ENCODE measurements at regions not wholly inside any gene's neighbourhood (a gene's known extent, or its start where the extent isn't known, plus 50 kb on each side); places are given as distances from the start of the nearest gene placed in this dataset.

- peaks cover 0 to 11% (median 8%) of the 10 kb centered on the region in 3 donors for H3K9me3 ChIP-seq
Observed at GRCh38 chr20:24718277-24718676, 230.8 kb upstream of the CST7 start.

GRCh38 chr20:24718696-24719095, 230.4 kb upstream of the CST7 start:
- intact Hi-C loops (cut with DNase I; ENCODE audit: low total_unique reads) = no loop called here
- H3K27ac ChIP-seq = no peak overlapping the region
- H3K4me3 ChIP-seq = no peak overlapping the region
- no peaks in the 10 kb centered on the region for H3K4me1 ChIP-seq
- no peaks in the 10 kb centered on the region for H3K36me3 ChIP-seq
- TF ChIP-seq CTCF (IDR thresholded peaks at IDR 0.05) = no peak
- peaks cover 0 to 2% of the 10 kb centered on the region in 2 donors for H3K27me3 ChIP-seq
- peaks cover 0 to 10% (median 7%) of the 10 kb centered on the region in 3 donors for H3K9me3 ChIP-seq
- no peak for DNase-seq

More at GRCh38 chr20:24718277-24718676, 230.8 kb upstream of the CST7 start:
- Histone ChIP-seq H3K36me3 (no peaks in the 10 kb centered on the region), H3K4me3 (no peak overlapping the region), H3K27me3 (peaks cover 0 to 2% of the 10 kb centered on the region in 2 donors), H3K27ac (no peak overlapping the region), H3K4me1 (no peaks in the 10 kb centered on the region)
- intact Hi-C loops (cut with DNase I; ENCODE audit: low total_unique reads) = no loop called here
- DNase-seq = no peak
- no peak for TF ChIP-seq CTCF (IDR thresholded peaks at IDR 0.05)

- H3K4me3 ChIP-seq = no peak overlapping the region
- no peak for TF ChIP-seq CTCF (IDR thresholded peaks at IDR 0.05)
- no peak overlapping the region for H3K27ac ChIP-seq
- intact Hi-C loops (cut with DNase I; ENCODE audit: low total_unique reads) = no loop called here
- H3K9me3 ChIP-seq = no peaks in the 10 kb centered on the region
- H3K27me3 ChIP-seq = peaks cover 0 to 2% of the 10 kb centered on the region in 2 donors
- H3K4me1 ChIP-seq = no peaks in the 10 kb centered on the region
- DNase-seq = no peak
- no peaks in the 10 kb centered on the region for H3K36me3 ChIP-seq
Observed at GRCh38 chr20:24720957-24721356, 228.1 kb upstream of the CST7 start.

- TF ChIP-seq CTCF (IDR thresholded peaks at IDR 0.05) = no peak
- intact Hi-C loops (cut with DNase I; ENCODE audit: low total_unique reads) = no loop called here
- peaks cover 0 to 2% of the 10 kb centered on the region in 2 donors for H3K27me3 ChIP-seq
- H3K27ac ChIP-seq = no peak overlapping the region
- H3K9me3 ChIP-seq = no peaks in the 10 kb centered on the region
- H3K4me3 ChIP-seq = no peak overlapping the region
- H3K4me1 ChIP-seq = no peaks in the 10 kb centered on the region
- no peak for DNase-seq
- H3K36me3 ChIP-seq = no peaks in the 10 kb centered on the region
Observed at GRCh38 chr20:24721891-24722568, 227.0 kb upstream of the CST7 start.

GRCh38 chr20:24722586-24722985, 226.5 kb upstream of the CST7 start:
- H3K9me3 ChIP-seq = no peaks in the 10 kb centered on the region
- no peaks in the 10 kb centered on the region for H3K36me3 ChIP-seq
- peaks cover 0 to 2% of the 10 kb centered on the region in 2 donors for H3K27me3 ChIP-seq
- no peak for TF ChIP-seq CTCF (IDR thresholded peaks at IDR 0.05)
- H3K27ac ChIP-seq = no peak overlapping the region
- DNase-seq = no peak
- intact Hi-C loops (cut with DNase I; ENCODE audit: low total_unique reads) = no loop called here
- H3K4me3 ChIP-seq = no peak overlapping the region
- H3K4me1 ChIP-seq = no peaks in the 10 kb centered on the region
